ENCODE measurements at regions not wholly inside any gene's neighbourhood (a gene's known extent, or its start where the extent isn't known, plus 50 kb on each side); places are given as distances from the start of the nearest gene placed in this dataset.

GRCh38 chr6:84280639-84281038 lies 53.2 kb upstream of the CEP162 start:
- no peak for TF ChIP-seq CTCF (IDR thresholded peaks at IDR 0.05; ENCODE audit: poor library complexity)
- no peak for TF ChIP-seq EZH2phosphoT487 (IDR thresholded peaks at IDR 0.05; ENCODE audit: low read depth, severe bottlenecking, unreplicated experiment)
- TF ChIP-seq EZH2 (IDR thresholded peaks at IDR 0.05; ENCODE audit: borderline replicate concordance), result no peak

Measured in hepatocyte (in vitro differentiated cells).